NB4 (cell line): ENCODE measurements at regions not wholly inside any gene's neighbourhood (a gene's known extent, or its start where the extent isn't known, plus 50 kb on each side); places are given as distances from the start of the nearest gene placed in this dataset.

Experiments used
- MYC ChIP-seq: IDR thresholded peaks from 2 replicates; pipeline ENCODE4 v1.6.1; 2011; ENCODE audit warnings: low read depth, low read length
- POLR2A ChIP-seq: IDR thresholded peaks from 2 replicates; pipeline ENCODE4 v1.6.1; 2011; ENCODE audit warnings: mild to moderate bottlenecking; ENCODE audit not compliant: insufficient read length; ENCODE audit errors: extremely low read depth
- TF ChIP-seq, protein P1 (sequence below): IDR thresholded peaks from one replicate; pipeline ENCODE4 v1.5.1; 2012; ENCODE audit warnings: low read depth, low read length
- TF ChIP-seq, protein P2 (sequence below): IDR thresholded peaks from 2 replicates; pipeline ENCODE4 v1.6.1; 2011; ENCODE audit warnings: low read depth, low read length

DNA sequence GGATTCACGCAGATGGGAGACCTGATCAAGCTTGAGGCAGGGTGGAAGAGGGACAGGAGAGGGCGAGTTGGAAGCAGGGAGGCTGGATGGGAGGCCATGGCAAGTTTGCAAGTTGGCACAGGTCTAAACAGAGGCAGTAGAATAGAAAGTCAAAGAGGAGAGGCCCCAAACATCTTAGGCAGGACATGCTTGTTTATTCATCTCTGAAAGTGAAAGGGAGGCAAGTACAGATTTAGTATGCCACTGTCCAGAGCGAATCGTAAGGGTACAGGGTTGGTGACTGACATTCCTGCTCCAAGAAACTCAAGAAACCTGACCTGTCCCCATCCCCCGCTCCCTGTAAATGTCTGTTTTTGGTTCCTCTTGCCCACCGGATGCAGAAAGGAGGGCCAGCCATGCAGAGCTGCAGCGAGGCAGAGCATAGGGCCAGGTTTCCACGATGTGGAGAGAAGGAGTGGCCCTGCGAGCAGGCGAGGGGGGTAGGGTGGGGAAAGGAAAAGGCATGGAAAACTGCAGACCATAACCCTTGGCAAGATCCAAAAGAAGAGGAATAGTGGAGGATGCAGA, 96.2 kb upstream of the BOD1 start:
- TF ChIP-seq, protein P1, sequence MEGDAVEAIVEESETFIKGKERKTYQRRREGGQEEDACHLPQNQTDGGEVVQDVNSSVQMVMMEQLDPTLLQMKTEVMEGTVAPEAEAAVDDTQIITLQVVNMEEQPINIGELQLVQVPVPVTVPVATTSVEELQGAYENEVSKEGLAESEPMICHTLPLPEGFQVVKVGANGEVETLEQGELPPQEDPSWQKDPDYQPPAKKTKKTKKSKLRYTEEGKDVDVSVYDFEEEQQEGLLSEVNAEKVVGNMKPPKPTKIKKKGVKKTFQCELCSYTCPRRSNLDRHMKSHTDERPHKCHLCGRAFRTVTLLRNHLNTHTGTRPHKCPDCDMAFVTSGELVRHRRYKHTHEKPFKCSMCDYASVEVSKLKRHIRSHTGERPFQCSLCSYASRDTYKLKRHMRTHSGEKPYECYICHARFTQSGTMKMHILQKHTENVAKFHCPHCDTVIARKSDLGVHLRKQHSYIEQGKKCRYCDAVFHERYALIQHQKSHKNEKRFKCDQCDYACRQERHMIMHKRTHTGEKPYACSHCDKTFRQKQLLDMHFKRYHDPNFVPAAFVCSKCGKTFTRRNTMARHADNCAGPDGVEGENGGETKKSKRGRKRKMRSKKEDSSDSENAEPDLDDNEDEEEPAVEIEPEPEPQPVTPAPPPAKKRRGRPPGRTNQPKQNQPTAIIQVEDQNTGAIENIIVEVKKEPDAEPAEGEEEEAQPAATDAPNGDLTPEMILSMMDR = no peak
- TF ChIP-seq MYC (no peak), POLR2A (no peak)
- TF ChIP-seq, protein P2, sequence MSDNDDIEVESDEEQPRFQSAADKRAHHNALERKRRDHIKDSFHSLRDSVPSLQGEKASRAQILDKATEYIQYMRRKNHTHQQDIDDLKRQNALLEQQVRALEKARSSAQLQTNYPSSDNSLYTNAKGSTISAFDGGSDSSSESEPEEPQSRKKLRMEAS = no peak
